HG03066 (cell line): ENCODE measurements at regions not wholly inside any gene's neighbourhood (a gene's known extent, or its start where the extent isn't known, plus 50 kb on each side); places are given as distances from the start of the nearest gene placed in this dataset.

Experiments
- ATAC-seq: cut with Tn5 transposase; IDR thresholded peaks from one replicate; pipeline ENCODE4 v1.9.1; 2021; ENCODE audit warnings: low read depth; ENCODE audit not compliant: unreplicated experiment

DNA sequence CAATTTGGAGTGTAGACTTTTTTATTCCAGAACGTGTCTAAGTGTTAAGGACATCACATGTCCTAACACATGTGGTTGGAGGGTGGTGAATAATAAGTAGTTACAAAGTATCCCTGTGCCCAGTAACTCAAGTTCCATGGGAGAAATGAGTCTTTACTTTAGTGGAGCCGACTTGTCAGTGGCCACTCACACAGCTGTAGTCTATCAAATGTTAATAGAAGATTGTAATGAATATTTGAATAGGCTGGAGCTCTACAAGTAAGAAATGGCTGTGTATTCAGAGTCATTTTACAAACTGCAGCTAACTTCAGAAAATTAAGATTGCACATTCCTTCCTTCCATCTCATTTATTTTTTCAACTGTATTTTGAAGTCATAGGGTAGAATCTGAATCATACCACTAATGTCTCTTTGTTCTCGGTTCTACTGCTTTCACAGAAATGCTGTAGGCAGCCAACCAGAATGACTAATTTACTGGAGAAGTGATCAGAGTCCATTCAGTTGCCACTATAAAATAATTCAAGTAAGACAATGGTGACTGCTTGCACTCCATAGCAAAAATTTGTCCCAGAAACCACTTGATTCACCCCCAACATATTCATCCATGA lies 394.8 kb downstream of the NR2F1-AS1 start:
- no peak for ATAC-seq

DNA sequence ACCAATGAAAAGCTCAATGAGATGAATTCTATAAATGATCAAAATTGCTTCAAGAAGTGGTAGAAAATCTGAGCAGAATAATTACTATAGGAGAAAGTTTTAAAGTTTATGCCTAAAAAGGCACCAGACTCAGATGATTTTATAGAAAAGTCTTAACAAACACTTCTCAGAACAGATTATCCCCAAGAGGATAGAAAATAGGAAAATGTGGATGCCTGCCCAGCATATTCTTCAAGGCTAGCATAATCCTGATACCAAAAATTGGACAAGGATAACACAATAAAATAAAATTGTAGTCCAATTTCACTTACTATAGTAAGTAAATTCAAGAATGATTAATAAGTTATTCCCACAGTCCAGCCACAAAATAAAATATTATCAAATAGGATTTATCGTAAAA lies 397.0 kb downstream of the NR2F1-AS1 start:
- no peak for ATAC-seq

DNA sequence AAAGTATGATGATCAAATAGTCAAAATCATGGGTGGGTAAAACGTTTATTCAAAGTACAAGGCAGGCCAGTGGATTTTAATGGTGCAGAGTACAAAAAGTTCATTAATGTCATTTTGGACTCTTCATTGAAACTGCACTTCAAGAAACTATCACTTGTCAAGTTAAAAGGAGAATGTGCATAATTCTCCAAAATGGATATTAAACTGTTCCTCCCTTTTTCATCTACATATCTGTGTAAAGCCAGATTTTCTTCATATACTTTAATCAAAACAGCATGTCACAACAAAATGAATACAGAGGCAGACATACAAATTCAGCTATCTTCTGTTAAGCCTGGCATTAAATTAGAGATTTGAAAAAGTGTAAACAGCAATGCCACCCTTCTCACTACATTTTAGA lies 401.6 kb downstream of the NR2F1-AS1 start:
- ATAC-seq: no peak

DNA sequence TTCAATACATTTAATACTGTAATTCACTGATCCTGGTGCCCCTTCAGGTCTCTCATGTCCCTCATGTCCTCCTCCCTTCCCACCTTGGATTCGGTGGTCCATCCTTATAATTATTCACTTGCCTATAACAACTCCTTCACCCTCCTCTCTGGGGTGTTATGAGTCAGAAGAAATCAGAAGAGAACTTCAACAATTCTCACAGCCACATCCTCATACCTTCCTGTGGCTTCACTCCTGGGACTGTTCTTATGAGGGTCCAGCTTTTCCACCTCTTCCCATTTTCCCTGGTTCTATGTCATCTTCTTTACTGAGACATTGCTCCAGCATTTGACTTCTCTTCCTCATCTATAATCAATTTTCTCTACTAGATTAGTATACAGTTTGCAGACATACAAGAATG lies 406.1 kb downstream of the NR2F1-AS1 start:
- ATAC-seq: no peak

DNA sequence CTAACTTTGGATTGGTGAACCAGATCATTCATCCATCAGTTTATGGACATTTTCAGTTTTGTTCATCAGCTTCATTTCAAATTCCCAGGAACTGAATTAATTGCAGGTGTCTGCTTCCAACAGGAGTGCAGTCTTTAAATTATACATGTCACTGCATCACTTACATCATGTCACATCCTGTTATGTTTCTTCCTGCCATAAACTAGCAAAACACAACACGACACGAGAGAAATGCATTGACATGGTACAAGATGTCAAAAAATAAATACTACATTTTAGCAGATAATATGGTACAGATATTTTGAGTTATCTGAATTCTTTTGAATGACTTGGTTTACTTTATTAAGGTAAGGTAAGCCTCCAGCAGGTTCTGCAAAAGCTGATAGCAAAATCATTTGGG lies 415.5 kb downstream of the NR2F1-AS1 start:
- ATAC-seq: no peak

DNA sequence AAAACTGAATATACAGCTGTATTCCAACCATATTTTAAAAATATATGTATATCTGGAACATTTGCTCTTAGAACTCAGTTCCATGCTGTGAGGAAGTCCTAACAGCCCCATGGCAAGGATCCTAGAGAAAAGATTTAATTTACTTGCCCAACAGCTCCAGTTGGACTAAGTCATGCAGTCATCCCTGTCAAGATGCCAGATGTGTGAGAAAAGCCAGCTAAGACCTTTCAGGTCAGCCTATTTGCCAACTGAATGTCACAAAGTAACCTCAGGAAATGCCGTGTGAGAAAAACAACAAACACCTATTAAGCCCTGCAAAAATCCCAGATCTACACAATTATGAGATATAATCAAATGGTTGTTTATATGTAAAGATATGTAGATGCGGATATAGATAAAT lies 416.3 kb downstream of the NR2F1-AS1 start:
- ATAC-seq: no peak

DNA sequence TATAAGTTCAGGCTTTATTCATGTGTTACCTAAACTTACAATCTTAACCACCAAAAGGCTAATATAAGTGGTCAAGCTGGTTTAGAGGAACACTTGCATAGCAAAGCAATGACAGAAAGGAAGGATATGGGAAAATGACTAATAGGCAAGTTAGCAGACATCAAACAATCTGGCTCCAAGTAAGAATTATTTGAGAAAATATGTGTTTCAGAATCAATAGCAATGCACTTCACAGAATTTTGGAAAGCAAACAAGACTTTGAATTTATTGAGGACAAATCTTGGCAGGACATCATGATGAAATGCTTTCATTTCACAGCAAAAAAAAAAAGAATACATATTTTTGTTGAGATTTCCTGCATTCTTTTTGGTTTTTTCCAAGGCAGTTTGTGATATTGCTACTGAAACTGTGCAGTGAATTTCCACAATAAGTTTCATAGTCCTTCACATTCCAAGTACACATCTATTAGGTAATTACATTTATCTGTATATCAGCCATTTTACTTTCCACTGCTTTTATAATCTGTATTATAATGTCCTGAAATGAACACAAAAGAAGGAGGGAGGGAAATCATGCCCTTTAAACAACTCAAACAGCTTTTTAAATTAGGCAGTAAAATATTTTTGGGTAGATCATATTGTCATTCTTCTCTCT lies 417.9 kb downstream of the NR2F1-AS1 start:
- no peak for ATAC-seq

DNA sequence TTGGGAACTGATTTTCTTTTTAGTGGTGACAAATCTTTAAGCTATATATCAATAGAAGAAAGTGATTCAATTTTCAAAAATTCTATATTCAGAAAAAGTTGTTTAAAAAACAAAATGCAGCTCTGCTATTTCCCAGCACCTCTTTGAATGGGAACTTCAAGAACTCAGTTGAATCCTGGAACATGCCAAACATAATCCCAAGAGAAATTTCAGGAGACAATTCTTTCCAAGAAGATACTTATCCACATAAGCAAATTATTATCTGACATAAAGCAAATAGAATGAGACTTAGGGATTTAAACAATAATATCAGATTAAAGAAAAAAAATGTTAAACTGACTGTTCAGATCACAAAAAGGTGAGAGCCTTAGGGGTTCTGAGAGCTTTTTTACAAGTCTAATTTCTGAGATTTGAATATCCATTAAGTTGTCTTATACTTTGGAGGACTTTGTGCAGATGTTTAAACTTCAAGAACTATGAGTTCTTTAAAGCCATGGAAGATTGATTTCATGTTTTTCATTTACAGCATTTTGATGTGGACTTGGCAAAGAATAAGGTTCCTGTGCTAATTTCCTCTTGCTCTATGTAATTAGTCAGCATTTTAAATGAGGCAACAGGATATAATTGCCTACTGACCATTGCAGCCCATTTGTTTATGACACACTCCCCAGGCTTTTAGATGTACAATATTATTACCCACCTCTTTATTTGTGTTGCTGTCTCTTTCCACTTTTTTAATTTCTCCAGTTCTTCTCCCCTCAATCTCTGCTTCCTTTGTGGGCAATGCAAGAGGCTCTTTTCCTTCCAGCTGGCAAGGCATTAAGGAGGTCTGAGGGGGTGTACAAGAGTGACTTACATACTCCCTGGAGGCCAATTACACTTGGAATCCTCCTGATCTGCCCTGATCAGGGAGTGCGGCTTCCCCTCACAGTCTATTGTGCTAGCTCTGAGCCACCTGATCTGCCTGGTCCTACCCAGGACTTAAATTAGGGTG lies 419.1 kb downstream of the NR2F1-AS1 start:
- no peak for ATAC-seq

DNA sequence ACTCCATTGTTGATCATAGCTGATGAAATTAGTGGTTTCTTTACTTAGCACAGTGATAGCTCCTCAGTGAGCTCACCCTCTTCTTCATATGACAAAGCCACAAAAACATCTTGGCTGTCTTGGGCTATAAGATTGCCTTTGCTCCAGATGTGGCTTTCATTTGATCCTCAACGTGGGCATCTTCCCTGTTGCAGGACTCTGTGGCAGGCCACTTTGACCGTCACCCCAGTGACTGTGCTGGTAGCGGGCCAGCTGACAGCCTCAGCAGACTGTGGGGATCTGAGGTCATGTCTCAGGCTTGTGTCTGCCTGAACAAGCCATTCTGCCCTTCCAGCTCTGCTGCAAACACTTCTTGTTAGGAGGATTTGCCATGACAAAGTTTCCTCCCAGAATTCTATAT lies 422.2 kb downstream of the NR2F1-AS1 start:
- ATAC-seq: no peak

DNA sequence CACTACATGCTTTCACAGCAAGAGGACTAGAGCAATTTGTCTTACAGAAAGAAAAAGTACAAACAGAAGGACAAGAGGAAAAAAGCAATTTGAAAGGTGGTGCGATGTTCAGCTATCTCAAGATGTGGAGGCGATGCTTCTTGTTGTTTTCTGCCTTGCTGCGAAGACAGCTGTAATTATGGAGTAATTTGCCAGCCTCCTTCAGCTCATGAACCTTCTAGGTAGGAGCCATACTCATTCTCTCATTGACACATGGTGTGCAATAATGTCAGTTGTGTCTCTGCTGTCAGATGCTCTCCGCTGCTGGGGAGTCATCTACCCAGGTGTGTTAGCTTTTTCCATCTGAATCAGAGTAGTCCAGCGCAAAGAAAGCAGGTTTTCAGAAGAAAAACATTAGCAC lies 424.5 kb downstream of the NR2F1-AS1 start:
- no peak for ATAC-seq

DNA sequence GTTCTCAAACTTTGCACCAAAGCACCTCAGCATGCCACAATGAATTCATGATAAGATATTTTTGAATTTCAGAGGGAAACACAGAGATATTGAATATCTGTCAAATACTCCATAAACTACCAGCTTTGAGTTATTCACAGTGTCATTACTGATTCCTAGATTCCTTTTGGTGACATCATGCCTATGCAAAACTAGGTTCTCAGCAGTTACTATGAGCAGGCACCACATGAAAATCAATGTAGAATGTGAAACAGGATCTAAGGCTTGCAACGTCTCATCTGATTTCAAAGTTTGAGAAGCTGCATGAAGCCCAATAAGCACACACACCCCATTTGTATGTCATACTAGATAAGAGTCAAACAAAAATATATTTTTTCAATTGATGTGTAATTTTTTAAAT lies 426.5 kb downstream of the NR2F1-AS1 start:
- no peak for ATAC-seq

DNA sequence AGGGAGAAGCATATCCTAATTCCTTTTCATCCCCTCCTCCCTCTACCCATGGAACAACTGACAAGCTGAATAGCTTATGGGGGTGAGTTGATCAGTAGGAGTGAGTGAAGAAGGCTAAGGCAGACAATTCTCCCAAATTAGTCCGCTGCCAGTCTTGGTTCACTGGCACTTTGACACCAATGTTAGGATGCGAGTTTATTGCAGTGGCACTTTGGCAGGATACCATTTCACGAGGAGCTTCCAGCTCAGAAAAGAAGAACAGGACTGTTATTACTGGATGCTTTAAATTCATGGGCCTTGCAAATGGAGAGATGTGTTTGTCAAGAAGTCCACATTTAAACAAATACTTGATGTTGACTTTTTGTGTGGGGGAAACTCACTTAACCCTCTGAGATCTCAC lies 427.6 kb downstream of the NR2F1-AS1 start:
- no peak for ATAC-seq

DNA sequence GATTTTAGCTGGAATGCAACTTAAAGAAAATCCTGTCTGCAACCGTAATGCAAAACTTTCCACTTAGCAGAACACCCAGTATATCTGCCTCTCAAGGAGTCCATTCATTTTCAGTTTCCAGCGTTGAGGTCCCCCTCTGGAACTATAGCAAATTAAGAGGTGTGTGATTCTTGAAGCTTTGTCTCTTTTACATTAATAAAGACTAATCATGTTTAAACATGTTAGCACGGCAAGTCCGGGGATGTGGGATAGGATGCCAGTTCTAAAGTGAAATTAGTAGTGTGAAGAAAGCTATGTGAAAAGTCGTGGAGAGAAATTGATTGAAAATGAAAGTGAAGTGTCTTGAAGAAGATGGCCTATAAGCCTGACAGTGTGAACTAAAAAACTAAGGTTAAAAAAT lies 429.1 kb downstream of the NR2F1-AS1 start:
- no peak for ATAC-seq

DNA sequence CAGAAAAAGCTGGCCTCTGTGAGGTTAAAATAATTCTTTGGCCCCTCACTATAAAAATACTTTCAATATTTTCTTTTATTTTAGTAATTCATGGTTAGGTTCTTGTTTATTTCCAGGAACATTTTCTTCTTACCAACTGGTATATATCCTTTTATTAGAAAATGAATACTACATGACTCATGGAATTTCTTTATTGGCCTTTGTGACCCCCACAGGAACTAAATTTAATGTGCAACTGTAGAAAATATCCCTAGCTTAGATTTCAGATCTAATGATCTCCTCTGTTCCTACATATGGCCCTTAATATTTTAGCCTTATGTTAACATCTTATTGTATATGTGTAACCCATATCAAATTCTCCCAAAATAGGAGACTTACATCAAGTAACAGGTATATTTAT lies 429.9 kb downstream of the NR2F1-AS1 start:
- ATAC-seq: no peak

DNA sequence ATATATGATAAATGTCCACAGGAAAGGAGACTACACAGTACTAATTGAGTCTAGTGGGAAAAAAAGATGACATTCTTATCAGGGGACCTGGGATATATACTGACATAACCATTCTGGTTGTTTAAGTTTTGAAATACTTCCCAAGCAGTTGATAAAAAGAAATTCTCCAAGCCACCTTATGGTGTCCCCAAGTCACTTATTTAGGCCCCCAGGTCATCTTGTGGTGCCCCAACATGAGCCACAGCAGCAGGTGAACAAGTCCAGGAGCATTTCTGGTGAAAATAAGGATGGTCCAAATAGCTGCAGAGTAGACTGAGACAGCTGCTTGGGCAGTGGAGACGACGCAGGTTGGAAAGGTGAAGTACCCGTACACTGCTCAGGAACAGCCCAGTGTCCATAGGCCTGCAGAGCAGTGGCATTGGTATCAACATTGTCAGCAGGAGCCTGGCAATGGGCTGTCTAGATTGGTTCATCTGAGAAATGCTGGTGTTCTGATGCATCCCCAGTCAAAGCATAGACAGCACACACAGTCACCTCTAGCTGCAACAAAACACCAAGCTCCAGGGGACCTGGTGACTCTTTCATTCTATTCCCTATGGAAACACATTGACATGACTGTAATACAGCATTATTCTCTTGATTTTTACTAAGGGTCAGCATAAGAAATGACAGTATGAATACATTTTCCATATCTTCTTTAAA lies 430.6 kb downstream of the NR2F1-AS1 start:
- no peak for ATAC-seq

DNA sequence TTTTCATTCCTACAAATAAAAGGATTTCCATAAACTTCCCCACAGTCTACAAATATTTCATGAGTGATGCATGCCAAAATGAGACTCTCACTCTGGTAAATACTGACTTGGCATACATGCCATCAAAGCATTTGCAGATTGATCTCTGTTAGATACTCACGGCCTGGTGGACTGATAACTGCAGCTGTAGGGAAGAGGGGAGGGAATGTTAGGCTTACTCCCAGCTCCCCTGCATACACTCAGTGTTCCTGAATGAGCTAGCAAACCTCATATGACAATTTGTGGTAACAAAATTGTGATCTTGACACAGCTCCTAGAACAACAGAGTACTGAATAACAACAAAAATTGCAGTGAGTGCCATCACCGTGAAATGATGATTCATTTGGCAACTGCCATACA lies 435.3 kb downstream of the NR2F1-AS1 start:
- no peak for ATAC-seq

DNA sequence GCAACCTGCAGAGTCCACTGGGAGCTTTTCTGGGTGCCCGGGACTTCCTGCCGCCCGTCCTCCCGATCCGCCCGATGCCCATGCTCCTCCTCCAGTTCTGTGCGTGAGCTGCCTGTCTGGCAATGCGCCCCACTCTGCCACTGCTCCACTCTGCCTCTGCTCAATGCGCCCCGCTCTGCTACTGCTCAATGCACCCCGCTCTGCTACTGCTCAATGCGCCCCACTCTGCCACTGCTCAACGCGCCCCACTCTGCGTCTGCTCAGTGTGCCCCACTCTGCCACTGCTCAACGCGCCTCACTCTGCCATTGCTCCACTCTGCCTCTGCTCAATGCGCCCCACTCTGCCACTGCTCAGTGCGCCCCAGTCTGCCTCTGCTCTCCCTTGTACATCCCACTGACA lies 436.0 kb downstream of the NR2F1-AS1 start:
- ATAC-seq: no peak

DNA sequence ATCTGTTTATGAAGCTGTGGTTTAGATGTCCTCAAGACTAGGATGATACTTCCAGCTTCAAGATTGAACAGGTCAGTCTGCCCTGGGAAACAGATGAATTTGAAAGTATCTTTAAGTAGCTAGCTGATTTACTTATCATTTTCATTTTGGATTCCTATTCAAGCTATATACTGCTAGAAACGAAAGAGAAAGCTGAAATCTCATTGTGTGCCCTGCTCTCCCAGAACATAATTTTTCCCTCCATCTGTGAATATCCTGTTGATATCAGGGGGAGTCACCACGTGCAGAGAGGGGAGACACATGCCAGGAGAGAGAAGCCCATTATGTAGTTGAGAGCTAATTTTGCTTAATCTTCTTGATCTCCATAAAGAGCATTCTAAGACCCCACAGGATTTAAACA lies 439.1 kb downstream of the NR2F1-AS1 start:
- ATAC-seq: no peak

DNA sequence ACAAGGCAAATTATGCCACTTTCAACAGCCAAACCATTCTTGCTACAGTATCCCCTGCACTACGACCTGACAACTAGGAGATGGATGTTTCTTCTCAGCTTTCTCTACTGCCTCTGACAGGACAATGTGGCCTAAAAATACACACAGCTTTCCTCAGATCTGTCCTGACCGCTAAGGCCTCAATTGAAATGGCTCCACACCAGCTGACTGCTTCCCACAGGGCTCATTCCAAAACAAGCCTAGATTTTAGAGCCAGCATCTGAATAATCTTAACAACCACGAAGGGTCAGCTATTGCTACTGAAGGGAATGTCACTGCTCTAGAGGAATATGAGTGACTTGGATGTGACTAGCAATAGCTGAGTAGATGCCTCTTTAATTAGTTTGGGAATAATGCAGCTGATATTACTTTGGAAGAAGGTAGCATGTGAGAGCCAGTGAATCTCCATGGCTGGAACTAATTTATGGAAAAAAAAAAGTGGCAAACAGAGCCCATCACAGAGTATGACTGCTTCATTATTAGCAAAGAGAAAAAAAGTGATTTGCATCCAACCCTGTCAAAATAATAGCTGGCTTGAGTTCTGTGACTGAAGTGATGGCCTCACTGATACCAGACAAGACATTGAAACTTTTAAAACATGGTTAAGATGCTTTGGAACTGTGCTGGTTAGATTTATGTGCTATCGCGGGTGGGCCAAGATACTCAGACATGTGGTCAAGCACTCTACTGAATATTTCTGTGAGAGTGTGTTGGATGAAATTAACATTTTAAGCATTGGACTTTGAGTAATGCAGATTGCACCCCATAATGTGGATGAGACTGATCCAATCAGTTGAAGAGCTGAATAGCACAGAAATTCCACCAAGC lies 450.2 kb downstream of the NR2F1-AS1 start:
- no peak for ATAC-seq

DNA sequence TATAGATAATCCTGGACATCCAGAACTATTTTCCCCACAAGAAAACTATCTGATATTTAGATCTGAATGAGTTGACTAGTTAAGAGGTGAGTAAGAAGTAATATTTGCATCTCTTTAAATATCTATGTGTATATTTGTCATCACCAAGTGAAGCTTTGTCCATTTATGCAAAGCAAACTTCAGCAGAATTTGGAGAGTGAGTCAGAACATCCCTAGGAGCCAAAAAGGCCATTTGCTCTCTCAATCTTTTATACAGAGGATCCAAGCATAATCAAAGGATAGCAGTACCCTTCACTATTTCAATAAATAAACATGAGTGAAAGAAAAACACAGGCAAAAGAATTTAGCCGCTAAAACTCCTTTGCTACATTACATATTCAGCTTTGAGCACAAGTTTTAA lies 454.4 kb downstream of the NR2F1-AS1 start:
- ATAC-seq: no peak
